ENCODE measurements at regions not wholly inside any gene's neighbourhood (a gene's known extent, or its start where the extent isn't known, plus 50 kb on each side); places are given as distances from the start of the nearest gene placed in this dataset.
"Not testable (repeated sequence)": the region's sequence is repeated elsewhere in the genome, so short reads cannot be mapped to it uniquely, and the experiment has no call there.

DNA sequence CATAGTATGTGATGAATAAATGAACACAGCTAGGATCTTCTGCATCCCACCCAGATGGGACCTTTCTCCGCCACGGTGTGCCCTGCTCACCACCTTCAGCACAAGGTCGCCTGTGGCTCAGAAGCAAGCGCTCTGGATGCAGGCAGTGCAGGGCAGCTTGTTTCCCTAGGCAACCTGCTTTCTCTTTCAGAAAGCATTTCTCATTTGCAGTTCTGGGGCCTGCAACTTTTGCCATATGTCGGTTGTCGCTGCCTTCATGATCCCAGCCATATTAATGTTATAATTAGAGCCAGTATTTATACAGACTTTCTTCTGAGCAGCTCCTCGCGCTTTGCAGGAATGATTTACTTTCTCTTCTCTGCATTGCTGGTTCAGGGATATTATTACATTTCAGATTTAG, 692.8 kb downstream of the RNF144A start:
- DNase-seq, result no peak

DNA sequence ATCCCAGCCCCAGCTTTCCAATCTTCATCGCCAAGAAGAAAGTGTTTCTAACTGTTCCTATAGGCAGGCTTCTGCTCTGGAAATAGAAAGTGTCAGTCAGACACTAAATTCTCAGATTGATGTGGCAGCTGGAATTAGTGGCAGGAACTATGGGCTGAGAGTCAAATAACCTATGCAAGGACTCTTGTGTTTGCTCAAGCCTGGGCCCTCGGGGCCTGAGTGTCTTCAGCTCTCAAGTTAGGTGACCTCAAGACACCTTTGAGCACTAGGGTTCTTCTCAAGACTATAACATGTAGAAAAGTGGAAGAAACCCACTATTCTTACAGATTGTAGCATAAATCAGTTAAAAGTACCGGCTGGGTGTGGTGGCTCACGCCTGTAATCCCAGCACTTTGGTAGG, 694.5 kb downstream of the RNF144A start:
- DNase-seq, result no peak

DNA sequence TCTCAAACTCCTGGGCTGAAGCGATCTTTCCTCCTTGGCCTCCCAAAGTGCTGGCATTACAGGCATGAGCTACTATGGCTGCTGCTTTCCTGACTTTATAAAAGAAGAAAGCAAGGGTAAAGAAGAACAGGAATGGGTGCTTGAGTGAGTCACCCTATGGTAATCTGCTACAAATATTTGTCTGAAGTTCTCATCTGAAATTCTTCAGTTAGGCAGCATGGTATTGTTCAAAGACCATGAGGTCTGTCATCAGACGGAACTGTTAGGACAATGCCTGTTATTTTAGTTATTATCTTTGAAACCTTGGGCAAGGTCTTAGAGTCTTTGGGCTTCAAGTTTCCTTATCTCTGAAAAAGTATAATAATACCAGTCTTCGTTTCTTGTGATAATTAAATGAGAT, 695.8 kb downstream of the RNF144A start:
- DNase-seq, result no peak

DNA sequence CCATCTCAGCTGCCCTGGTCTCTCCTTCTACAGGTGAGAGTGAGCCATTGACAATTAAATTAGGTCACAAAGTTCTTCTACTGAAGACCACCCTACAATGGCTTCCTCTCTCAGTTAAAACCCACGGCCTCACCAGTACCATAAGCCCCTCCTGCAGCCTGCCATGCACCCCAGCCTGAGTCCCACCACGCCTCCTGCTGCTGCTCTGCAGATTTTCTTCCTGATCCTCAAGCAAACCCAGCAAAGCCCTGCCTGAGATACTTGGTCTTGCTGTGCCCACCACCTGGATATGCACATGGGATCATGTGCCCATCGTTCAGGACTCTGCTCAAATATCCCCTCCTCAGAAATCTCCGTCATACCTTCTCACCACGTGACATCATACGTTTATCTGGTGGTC, 696.6 kb downstream of the RNF144A start:
- DNase-seq, result no peak

GRCh38 chr2:7618031-7618430, 700.8 kb downstream of the RNF144A start:
- no peak for DNase-seq

DNA sequence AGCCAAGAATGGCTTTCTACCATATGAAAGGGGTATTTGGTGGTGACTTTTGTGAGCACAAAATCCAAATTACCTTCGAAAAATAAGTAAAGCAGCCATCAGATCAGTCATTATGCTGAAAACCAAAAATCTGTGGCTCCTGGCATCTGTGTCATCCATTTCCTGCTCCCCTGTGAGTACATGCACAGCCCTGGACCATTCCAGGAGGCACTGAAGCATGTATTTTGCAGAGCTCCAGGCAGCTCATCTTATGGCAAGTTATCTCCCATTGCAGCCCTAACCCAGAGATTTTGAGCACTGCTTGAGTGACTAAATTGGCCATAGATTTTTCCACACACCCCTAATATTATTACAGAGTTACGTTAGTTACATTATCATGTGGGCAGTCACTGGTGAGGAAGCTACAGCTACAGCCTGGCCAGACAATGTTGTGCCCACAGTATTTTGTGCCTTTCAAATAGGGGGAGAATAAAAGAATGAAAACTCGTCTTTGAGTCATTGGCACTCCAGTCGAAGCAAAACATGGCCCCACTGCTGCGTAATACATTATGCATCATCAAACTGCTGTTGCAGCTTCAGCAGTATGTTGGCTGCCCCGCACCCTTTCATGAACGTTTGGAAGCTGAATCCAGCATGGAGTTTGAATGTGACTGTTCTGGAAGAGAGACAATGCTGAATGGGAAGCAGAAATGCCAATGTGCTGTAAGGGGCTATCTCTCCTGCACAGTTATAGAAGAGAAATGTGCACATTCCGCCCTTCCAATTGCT, 702.2 kb downstream of the RNF144A start:
- DNase-seq, result no peak

- no peak for DNase-seq
These were observed 703.0 kb downstream of the RNF144A start for GRCh38 chr2:7620255-7620654.

DNA sequence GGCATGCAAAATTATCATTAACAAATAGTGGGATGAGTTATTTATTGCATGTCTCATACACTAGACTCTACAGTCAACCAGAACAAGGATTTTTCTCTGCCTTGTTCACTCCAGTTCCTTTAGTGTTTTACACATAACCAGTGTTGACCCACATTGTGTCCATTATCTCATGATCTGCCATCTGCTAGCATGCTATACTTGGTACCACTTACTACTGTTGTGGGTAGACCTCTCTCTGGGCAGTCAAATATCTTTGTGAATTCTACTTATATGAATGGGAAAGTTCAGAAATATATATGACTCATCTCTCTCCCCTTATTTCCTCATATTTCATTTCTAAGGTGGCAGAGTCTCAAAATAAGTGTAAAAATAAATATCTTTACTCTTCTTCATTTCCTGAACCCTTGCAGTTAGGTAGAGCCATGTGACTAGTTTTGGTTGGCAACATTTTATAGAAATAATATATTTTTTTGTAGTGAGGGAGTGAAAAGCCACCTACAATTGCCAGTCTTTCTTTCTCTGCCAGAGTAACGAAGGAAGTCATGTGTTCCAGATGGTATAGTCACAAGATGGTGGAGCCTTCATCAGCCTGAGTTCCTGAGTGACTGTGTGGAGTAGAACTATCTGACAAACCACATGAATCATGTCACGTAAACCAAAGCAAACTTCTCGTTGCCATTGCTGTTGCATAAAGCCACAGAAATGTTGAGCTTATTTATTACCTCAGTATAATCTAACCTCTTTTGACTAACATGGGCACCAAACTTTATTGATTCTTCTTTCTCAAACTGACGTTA, 704.0 kb downstream of the RNF144A start:
- no peak for DNase-seq

DNA sequence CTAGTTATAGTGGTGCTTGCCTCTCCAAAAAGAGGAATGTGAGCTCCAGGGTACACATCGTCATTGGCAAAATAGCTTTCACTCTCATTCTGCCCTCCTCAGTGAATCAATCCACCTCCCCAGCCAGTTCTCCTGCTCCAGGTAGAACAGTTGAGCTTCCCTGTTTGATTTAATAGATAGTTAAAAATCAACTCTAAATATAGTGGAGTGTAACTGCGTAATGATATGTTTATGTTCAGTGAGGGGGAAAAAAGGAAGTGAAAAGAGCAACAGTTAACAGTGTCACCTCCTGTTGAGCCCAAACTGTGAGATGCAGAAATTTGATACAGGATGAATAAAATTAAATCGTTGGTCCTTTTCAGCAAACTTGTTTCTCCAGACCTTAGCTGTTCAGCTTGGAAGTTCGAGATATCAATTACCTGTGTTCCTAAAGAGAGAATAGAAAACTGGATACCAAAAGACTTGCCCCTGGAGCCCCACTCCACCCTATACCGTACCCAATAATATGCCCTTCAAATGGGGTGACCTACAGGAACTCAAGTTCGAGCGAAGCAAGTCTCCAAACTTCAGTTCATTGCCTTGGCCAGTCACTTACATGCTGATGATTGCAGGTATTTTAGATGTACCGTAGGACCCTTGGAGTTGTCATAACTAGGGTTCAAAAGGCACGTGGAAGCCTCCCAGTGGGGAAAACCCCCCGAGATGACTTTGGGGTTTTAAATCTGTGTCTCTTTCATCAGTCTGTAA, 708.4 kb downstream of the RNF144A start:
- no peak for DNase-seq

DNA sequence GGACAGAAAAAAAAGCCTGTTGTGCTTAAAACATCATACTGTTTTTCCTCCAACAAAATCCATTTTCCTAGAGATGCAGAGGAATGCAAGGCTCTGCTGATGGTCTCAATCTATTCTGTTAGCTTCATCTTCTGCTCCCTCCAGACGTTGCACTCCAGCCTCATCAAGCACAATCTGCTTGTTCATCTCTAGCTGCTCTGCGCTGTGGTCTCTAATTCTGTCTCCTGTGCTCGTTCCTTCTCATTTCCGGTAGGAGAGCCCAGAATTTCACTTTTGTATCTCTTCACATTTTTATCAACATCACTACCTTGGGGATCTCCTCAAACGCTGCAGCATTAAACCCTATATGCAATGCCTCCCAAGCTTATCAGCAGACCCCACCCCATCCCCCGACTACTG, 708.9 kb downstream of the RNF144A start:
- no peak for DNase-seq

DNA sequence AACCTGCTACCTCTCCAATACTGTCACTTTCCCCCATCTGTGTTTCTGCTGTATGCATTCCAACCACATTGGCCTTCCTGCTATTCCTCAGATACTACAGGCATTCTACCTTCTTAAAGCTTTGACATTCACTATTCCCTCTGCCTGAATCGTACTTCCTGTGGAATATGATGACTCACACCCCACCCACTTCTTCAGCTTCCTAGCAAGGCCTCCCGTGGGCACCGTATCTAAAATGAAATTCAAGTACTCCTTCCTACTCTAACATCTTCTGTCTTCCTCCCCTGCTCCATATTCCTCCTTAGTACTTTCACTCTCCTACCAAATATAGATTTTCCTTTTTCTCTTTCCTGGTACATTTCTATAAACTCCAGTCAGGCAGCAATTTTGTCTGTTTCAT, 710.4 kb downstream of the RNF144A start:
- no peak for DNase-seq

DNA sequence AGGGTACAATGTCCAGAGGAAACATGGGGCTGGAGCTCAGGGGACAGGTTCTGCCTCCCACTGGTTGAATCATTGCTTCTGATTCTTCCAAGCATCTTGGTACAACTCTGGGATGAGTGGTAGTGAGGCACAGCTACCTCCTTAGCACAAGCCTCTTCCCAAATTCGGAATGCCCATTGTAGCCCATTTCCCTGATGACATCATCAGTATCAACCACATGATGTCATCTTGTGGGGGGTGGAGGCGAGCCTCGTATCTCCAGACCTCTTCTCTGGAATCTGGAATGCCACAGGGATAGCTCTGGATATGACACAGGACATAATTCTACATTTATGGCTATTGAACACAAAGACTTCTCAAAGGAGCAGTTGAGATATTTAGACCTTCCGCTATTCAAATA, 715.2 kb downstream of the RNF144A start:
- DNase-seq, result no peak

GRCh38 chr2:7633566-7634153, 716.4 kb downstream of the RNF144A start:
- DNase-seq, result no peak

GRCh38 chr2:7634409-7634808, 717.2 kb downstream of the RNF144A start:
- no peak for DNase-seq

- DNase-seq, result no peak
These were observed 722.3 kb downstream of the RNF144A start for GRCh38 chr2:7639476-7639875.

DNA sequence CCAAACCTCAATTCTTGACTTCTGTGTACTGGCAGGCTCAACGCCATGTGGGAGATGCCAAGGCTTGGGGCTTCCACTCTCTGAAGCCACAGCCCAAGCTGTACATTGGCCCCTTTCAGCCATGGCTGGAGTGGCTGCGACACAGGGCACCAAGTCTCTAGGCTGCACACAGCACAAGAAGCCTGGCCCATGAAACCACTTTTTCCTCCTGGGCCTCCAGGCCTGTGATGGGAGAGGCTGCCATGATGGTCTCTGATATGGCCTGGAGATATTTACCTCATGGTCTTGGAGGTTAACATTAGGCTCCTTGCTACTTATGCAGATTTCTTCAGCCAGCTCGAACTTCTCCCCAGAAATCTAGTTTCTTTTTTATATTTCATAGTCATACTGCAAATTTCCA, 724.1 kb downstream of the RNF144A start:
- not testable (repeated sequence) for DNase-seq

- DNase-seq, result no peak
These were observed 728.8 kb downstream of the RNF144A start for GRCh38 chr2:7646024-7646423.

- DNase-seq, result no peak
These were observed 729.4 kb downstream of the RNF144A start for GRCh38 chr2:7646661-7647060.

GRCh38 chr2:7648221-7648795, 731.1 kb downstream of the RNF144A start:
- no peak for DNase-seq

DNA sequence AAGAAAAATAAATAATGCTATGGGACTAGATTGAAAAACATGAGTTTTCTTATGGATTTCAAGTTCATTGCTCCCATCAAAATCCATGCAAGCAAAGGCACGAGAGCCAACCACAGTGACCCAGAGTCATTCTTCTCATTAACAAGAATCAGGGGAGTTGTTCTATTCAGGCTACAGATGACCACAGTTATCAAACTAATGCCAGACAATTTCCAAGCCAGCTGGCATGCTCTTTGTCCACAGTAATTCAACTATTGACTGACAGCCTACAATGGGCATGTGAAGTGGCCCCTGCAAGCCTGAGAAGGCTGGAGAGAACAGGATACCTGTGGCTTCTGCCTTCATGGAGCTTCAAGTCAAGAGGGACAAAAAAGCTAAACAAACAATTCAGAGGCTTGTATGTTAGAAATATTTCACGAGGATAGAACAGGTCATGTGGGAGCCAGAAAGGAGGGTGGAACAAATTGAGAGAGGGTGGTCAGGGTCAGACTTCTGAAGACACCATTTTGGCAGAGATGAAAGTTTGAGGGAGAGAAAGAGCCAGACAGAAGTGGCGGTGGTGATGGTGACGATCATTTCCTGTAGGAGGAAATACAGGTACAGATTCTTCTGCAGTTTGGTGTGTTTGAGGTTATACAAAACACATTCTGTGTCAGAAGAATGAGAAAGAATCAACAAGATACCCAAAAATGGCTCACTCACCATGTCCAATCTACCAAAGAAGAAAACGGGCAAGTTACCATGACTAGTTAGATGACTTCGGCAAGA, 732.4 kb downstream of the RNF144A start:
- DNase-seq, result no peak

DNA sequence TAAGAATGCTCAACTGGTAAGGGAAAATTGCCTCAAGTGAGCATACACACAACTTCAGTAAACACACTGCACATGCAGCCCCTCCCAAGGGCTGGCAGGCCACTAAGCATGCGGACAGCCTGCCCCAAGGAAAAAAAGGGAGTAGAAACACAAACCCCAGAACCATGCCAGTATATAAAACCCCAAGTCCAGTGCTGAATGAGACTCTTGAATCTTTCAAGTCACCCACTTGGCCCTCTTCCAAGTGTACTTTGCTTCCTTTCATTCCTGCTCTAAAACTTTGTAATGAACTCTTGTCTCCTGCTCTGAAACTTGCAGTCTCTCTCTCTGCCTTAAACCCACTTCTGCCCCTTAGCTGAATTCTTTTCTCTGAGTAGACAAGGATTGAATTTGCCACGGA, 736.4 kb downstream of the RNF144A start:
- no peak for DNase-seq

DNA sequence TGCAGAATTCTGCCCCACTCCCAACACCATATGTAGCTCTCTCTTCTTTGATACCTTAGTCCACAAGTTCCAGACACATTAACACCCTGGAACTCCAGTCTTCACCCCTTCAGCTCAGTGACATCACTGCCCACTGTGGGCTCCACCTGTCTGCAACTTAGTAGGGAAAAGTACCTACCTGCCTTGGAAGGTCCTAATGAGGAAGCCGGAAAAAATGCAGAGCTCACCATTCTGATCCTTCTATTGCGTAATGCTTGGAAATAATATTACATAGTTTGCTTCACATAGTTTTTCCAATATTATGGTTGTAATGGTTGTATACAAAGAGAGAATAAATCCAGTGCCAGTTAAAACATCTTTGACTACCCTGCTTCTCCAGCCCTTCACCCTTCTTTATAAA, 738.4 kb downstream of the RNF144A start:
- no peak for DNase-seq

All from activated T-cell treated with anti-CD3 and anti-CD28 coated beads, Interleukin-2, amount 50 U/mL, for 1 hour (primary cell).